ENCODE measurements at regions not wholly inside any gene's neighbourhood (a gene's known extent, or its start where the extent isn't known, plus 50 kb on each side); places are given as distances from the start of the nearest gene placed in this dataset.

DNA sequence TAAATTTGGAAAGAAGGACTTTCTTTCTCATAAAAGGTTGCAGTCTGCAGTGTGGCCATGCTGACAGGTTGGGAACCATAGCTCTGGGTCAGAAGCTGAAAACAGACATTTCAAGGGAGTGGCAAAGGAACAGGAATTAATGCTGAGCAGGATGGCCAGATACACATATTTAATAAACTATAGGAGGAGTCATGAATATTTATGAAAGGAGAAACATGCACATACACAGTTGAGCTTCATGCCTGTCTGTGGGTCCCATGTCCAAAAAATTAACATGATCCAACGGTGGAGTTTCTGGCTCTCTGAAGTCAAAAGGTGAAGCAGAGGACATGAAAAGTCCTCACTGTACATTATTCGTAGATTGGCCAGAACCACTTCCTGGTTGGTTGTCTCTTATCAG lies 2556.0 kb downstream of the PCDH9 start:
- H3K27me3 ChIP-seq = no peaks in the 10 kb centered on the region
- in situ Hi-C loops (cut with MboI; ENCODE audit: low sequenced_read_pairs in 4 of 4) = no loop called here
- no peaks in the 10 kb centered on the region for H3K4me1 ChIP-seq
- H3K4me3 ChIP-seq = no peak overlapping the region
- intact Hi-C loops (cut with DNase I; ENCODE audit: low total_unique reads) = no loop called here
- no peaks in the 10 kb centered on the region for H3K9me3 ChIP-seq
- DNase-seq = no peak
- H3K36me3 ChIP-seq = no peaks in the 10 kb centered on the region
- no peak for ATAC-seq
- no peak for TF ChIP-seq POLR2A (IDR thresholded peaks at IDR 0.05)
- TF ChIP-seq, protein P1, sequence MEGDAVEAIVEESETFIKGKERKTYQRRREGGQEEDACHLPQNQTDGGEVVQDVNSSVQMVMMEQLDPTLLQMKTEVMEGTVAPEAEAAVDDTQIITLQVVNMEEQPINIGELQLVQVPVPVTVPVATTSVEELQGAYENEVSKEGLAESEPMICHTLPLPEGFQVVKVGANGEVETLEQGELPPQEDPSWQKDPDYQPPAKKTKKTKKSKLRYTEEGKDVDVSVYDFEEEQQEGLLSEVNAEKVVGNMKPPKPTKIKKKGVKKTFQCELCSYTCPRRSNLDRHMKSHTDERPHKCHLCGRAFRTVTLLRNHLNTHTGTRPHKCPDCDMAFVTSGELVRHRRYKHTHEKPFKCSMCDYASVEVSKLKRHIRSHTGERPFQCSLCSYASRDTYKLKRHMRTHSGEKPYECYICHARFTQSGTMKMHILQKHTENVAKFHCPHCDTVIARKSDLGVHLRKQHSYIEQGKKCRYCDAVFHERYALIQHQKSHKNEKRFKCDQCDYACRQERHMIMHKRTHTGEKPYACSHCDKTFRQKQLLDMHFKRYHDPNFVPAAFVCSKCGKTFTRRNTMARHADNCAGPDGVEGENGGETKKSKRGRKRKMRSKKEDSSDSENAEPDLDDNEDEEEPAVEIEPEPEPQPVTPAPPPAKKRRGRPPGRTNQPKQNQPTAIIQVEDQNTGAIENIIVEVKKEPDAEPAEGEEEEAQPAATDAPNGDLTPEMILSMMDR (IDR thresholded peaks at IDR 0.05 in 4 of 5, conservative IDR thresholded peaks at IDR 0.05 in 1 of 5) = no peak
- no peak overlapping the region for H3K27ac ChIP-seq

- Histone ChIP-seq H3K9me3 (no peaks in the 10 kb centered on the region), H3K27ac (no peak overlapping the region), H3K4me1 (no peaks in the 10 kb centered on the region), H3K27me3 (no peaks in the 10 kb centered on the region), H3K36me3 (no peaks in the 10 kb centered on the region), H3K4me3 (no peak overlapping the region)
- ATAC-seq = no peak
- intact Hi-C loops (cut with DNase I; ENCODE audit: low total_unique reads) (no loop called here), in situ Hi-C loops (cut with MboI; ENCODE audit: low sequenced_read_pairs in 4 of 4) (no loop called here)
- DNase-seq = no peak
- TF ChIP-seq, protein P1 (IDR thresholded peaks at IDR 0.05 in 4 of 5, conservative IDR thresholded peaks at IDR 0.05 in 1 of 5) = no peak
- no peak for TF ChIP-seq POLR2A (IDR thresholded peaks at IDR 0.05)
Measured at GRCh38 chr13:64672751-64673150, 2557.4 kb downstream of the PCDH9 start.

DNA sequence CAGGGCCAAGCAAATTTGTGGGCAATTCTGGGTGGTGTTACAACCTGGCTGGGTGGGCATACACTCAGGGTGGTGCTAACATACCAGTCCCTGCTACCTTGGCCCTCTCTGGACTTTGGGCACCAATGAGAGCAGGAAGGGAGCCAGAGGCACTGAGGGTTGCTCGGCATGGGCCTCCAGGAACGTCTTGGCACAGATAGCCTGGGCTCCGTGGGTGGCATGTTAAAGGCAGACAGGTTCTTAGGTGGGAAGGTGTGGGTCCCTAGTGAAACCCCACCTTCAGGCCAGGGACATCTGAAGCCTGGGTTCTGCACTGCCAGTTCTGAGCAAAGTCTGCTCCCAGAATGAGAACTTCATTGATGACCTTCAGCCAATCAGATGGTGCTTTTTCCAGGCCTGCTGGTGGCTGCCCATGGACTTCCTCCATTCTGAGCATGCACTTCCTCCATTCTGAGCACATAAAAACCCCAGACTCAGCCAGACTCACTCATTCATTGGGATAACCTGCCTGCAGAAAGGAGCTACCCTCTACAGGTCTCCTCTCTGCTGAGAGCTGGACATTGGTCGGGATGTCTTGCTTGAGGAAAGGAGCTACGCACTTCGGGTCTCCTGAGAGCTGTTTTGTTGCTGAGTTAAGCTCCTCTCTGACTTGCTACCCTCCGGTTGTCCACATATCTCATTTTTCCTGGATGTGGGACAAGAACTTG lies 2567.1 kb downstream of the PCDH9 start:
- in situ Hi-C loops (cut with MboI; ENCODE audit: low sequenced_read_pairs in 4 of 4) (no loop called here), intact Hi-C loops (cut with DNase I; ENCODE audit: low total_unique reads) (no loop called here)
- Histone ChIP-seq H3K4me1 (no peaks in the 10 kb centered on the region), H3K4me3 (no peak overlapping the region), H3K36me3 (no peaks in the 10 kb centered on the region), H3K9me3 (no peaks in the 10 kb centered on the region), H3K27ac (no peak overlapping the region), H3K27me3 (no peaks in the 10 kb centered on the region)
- no peak for ATAC-seq
- no peak for DNase-seq
- no peak for TF ChIP-seq POLR2A (IDR thresholded peaks at IDR 0.05)
- TF ChIP-seq, protein P1 (IDR thresholded peaks at IDR 0.05 in 4 of 5, conservative IDR thresholded peaks at IDR 0.05 in 1 of 5) = no peak

- Histone ChIP-seq H3K27me3 (no peaks in the 10 kb centered on the region), H3K36me3 (no peaks in the 10 kb centered on the region), H3K27ac (no peak overlapping the region), H3K4me1 (no peaks in the 10 kb centered on the region), H3K4me3 (no peak overlapping the region), H3K9me3 (no peaks in the 10 kb centered on the region)
- in situ Hi-C loops (cut with MboI; ENCODE audit: low sequenced_read_pairs in 4 of 4) = no loop called here
- intact Hi-C loops (cut with DNase I; ENCODE audit: low total_unique reads) = no loop called here
- ATAC-seq (no peak), DNase-seq (no peak)
- TF ChIP-seq, protein P1 (IDR thresholded peaks at IDR 0.05 in 4 of 5, conservative IDR thresholded peaks at IDR 0.05 in 1 of 5) = no peak
- no peak for TF ChIP-seq POLR2A (IDR thresholded peaks at IDR 0.05)
Measured at GRCh38 chr13:64648293-64648692, 2581.8 kb downstream of the PCDH9 start.

- Histone ChIP-seq H3K27ac (no peak overlapping the region), H3K27me3 (no peaks in the 10 kb centered on the region), H3K4me3 (no peak overlapping the region), H3K36me3 (no peaks in the 10 kb centered on the region), H3K9me3 (no peaks in the 10 kb centered on the region), H3K4me1 (no peaks in the 10 kb centered on the region)
- ATAC-seq (no peak), DNase-seq (no peak)
- in situ Hi-C loops (cut with MboI; ENCODE audit: low sequenced_read_pairs in 4 of 4) (no loop called here), intact Hi-C loops (cut with DNase I; ENCODE audit: low total_unique reads) (no loop called here)
- TF ChIP-seq, protein P1 (IDR thresholded peaks at IDR 0.05 in 4 of 5, conservative IDR thresholded peaks at IDR 0.05 in 1 of 5) = no peak
- TF ChIP-seq POLR2A (IDR thresholded peaks at IDR 0.05) = no peak
Measured at GRCh38 chr13:64643066-64643465, 2587.1 kb downstream of the PCDH9 start.

All from gastrocnemius medialis (tissue), 4 donors.